Kidney (tissue), 13 donors: ENCODE measurements at regions not wholly inside any gene's neighbourhood (a gene's known extent, or its start where the extent isn't known, plus 50 kb on each side); places are given as distances from the start of the nearest gene placed in this dataset.

ENCODE experiments used
- DNase-seq, 5 donors: peaks; one replicate each; pipeline ENCODE4 v3.0.0-alpha.2; 2013 to 2020
- FAIRE-seq: peaks from 2 replicates; lab custom pipeline; 2012; peaks lifted over from hg19 to GRCh38; lab: Jason Lieb, UNC
- H3K27ac ChIP-seq, 2 donors: one replicate each; pipeline ENCODE4 v1.7.0; 2013; ENCODE audit warnings: low read depth in 2 of 2, low read length in 2 of 2, inconsistent platforms in 1 of 2
- H3K27me3 ChIP-seq: one replicate; pipeline ENCODE4 v1.7.1; 2013; ENCODE audit warnings: low read length, inconsistent platforms; ENCODE audit not compliant: control insufficient read depth, insufficient read depth
- H3K36me3 ChIP-seq, 3 donors: one replicate each; pipeline versions ENCODE4 v1.7.0 to v1.7.1; 2013; ENCODE audit warnings: low read length in 3 of 3, control low read depth in 1 of 3, inconsistent platforms in 1 of 3; ENCODE audit not compliant: insufficient read depth in 3 of 3, control insufficient read depth in 2 of 3
- H3K4me1 ChIP-seq, 3 donors: one replicate each; pipeline versions ENCODE4 v1.7.0 to v1.7.1; 2013; ENCODE audit warnings: low read length in 3 of 3, inconsistent platforms in 1 of 3, low read depth in 1 of 3; ENCODE audit not compliant: control insufficient read depth in 2 of 3, insufficient read depth in 2 of 3
- H3K4me3 ChIP-seq, 3 donors: one replicate each; pipeline versions ENCODE4 v1.7.0 to v1.8.1; 2013; ENCODE audit warnings: low read length in 3 of 3, control low read depth in 1 of 3, inconsistent platforms in 1 of 3
- H3K9ac ChIP-seq, 3 donors: one replicate each; pipeline versions ENCODE4 v1.7.0 to v1.7.1; 2013; ENCODE audit warnings: low read length in 3 of 3, control low read depth in 1 of 3, inconsistent platforms in 1 of 3
- H3K9me3 ChIP-seq, 3 donors: one replicate each; pipeline versions ENCODE4 v1.7.0 to v1.7.1; 2013; ENCODE audit warnings: low read length in 3 of 3, control low read depth in 1 of 3, inconsistent platforms in 1 of 3; ENCODE audit not compliant: control insufficient read depth in 2 of 3, insufficient read depth in 1 of 3
- CTCF ChIP-seq: IDR thresholded peaks from 3 replicates; pipeline ENCODE4 v1.5.1; 2012; ENCODE audit warnings: mild to moderate bottlenecking, moderate library complexity, borderline replicate concordance; ENCODE audit not compliant: insufficient read depth; ENCODE audit errors: extremely low read depth
- intact Hi-C: fragments of 100-400 bp; cut with DNase I; formaldehyde crosslinking; loops from one replicate; pipeline ENCODE4 v1.11.1; 2022
- donor health status: control.
- donor health status: control.
- donor health status: control.
- donor health status: control.
- donor health status: control.
- donor health status: DM: yes; HTN: yes; CAD: no.
- donor health status: Normal renal cell carcinoma (clear cell type).

- H3K27ac ChIP-seq = no peak overlapping the region
- H3K36me3 ChIP-seq = no peaks in the 10 kb centered on the region
- no peaks in the 10 kb centered on the region for H3K4me1 ChIP-seq
- H3K27me3 ChIP-seq = no peaks in the 10 kb centered on the region
- no peak for TF ChIP-seq CTCF
- no peaks in the 10 kb centered on the region for H3K9me3 ChIP-seq
- H3K9ac ChIP-seq = no peak overlapping the region
- FAIRE-seq (no peak), DNase-seq (no peak)
- intact Hi-C loops = no loop called here
- no peak overlapping the region for H3K4me3 ChIP-seq
Observed at GRCh38 chr11:11169715-11170351, 183.2 kb downstream of the CSNK2A3 start.

GRCh38 chr11:11167806-11168205 is 185.2 kb downstream of the CSNK2A3 start:
- TF ChIP-seq CTCF = no peak
- Histone ChIP-seq H3K27ac (no peak overlapping the region), H3K4me1 (no peaks in the 10 kb centered on the region), H3K4me3 (no peak overlapping the region), H3K27me3 (no peaks in the 10 kb centered on the region), H3K9me3 (no peaks in the 10 kb centered on the region), H3K36me3 (no peaks in the 10 kb centered on the region), H3K9ac (no peak overlapping the region)
- intact Hi-C loops = no loop called here
- DNase-seq (peak in 1 of 5 donors; percentile 18), FAIRE-seq (no peak)

- DNase-seq = no peak
- no peaks in the 10 kb centered on the region for H3K4me1 ChIP-seq
- intact Hi-C loops = no loop called here
- peaks cover 0 to 7% (median 0%) of the 10 kb centered on the region in 3 donors for H3K9me3 ChIP-seq
- no peaks in the 10 kb centered on the region for H3K36me3 ChIP-seq
- H3K4me3 ChIP-seq = no peak overlapping the region
- H3K9ac ChIP-seq = no peak overlapping the region
- no peak for FAIRE-seq
- no peak for TF ChIP-seq CTCF
- H3K27me3 ChIP-seq = no peaks in the 10 kb centered on the region
- no peak overlapping the region for H3K27ac ChIP-seq
Observed at GRCh38 chr11:11164334-11164690, 188.7 kb downstream of the CSNK2A3 start.
